ENCODE measurements at regions not wholly inside any gene's neighbourhood (a gene's known extent, or its start where the extent isn't known, plus 50 kb on each side); places are given as distances from the start of the nearest gene placed in this dataset.

DNA sequence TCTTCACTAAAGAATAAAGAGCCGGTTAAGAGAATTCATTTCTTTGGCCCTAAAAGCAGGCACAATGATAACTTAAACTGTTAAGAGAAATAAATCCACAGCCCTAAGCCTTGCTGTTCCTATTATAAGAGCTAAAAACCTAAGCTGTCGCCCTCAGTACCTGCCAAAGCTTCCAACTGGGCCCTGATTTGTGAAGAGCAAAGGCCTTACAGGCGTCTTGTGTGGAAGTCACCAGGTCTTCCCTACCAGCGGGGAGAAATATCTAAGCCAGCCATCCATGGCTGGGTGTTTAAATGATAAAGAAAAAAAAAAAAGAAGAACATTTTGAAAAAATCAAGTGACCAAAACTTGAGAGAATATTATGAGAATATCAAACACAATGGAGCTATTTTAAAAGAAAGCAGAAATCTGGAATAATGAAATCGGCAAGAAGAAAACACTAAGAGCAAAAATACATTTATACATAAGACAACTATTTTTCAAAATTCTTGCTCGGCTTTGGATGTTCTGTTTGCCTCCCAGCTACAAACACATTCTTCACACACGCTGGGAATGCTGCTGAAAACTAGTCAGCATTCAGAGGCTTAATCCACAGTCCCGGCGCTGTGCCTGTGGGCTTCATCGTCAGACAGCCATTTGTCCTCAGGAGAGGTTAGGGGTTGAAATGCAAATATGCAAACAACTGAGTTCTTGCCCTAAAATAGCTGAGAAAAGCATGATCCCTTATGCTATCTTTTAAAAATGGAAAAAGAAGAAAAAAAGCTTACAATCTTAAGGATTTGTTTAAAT lies 89.8 kb upstream of the LSM14A start:
- H3K27me3 ChIP-seq, result peaks cover 5% of the 10 kb centered on the region
- no peaks in the 10 kb centered on the region for H3K9me3 ChIP-seq
- TF ChIP-seq POLR2AphosphoS5 (IDR thresholded peaks at IDR 0.05) (no peak), EP300 (IDR thresholded peaks at IDR 0.05) (no peak), POLR2A (IDR thresholded peaks at IDR 0.05) (no peak)
- TF ChIP-seq, protein P1, sequence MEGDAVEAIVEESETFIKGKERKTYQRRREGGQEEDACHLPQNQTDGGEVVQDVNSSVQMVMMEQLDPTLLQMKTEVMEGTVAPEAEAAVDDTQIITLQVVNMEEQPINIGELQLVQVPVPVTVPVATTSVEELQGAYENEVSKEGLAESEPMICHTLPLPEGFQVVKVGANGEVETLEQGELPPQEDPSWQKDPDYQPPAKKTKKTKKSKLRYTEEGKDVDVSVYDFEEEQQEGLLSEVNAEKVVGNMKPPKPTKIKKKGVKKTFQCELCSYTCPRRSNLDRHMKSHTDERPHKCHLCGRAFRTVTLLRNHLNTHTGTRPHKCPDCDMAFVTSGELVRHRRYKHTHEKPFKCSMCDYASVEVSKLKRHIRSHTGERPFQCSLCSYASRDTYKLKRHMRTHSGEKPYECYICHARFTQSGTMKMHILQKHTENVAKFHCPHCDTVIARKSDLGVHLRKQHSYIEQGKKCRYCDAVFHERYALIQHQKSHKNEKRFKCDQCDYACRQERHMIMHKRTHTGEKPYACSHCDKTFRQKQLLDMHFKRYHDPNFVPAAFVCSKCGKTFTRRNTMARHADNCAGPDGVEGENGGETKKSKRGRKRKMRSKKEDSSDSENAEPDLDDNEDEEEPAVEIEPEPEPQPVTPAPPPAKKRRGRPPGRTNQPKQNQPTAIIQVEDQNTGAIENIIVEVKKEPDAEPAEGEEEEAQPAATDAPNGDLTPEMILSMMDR (IDR thresholded peaks at IDR 0.05), result no peak
- no peaks in the 10 kb centered on the region for H3K4me1 ChIP-seq
- no peak overlapping the region for H3K4me3 ChIP-seq
- no peak for DNase-seq (ENCODE audit: low spot score in 2 of 2)
- H3K27ac ChIP-seq, result no peak overlapping the region
- H3K36me3 ChIP-seq, result no peaks in the 10 kb centered on the region
- WGBS, result 55% methylated on average over 10 of the region's 10 CpGs

DNA sequence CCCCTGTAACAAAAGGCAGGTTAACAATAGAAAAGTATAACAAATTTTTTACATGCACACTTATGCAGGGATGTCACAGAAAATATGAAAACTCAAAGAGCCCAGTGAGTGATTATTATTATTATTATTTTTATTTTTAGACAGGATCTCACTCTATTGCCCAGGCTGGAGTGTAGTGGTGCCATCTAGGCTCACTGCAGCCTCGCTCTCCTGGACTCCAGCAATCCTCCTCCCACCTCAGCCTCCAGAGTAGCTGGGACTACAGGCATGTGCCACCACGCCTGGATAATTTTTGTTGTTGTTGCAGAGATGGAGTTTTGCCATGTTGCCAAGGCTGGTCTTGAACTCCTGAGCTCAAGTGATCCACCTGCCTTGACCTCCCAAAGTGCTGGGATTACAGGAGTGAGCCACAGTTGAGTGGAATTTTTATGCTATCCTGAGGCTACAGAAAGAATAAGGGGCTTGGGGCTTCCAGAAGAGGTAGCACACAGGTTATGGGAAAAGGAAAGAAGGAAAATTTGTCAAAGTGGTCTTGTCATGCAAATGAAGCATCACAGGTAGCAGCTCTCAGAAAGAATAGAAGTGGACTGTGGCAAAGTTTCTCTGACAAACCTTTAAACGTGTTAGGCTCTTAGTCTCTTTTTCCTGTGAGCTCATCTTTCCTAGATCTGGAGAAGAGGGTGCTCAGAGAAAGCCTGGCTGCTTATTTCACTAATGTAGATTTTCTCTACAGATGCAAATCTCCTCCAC lies 87.7 kb upstream of the LSM14A start:
- DNase-seq (ENCODE audit: low spot score in 2 of 2), result no peak
- H3K27ac ChIP-seq, result no peak overlapping the region
- WGBS, result 57% methylated on average over 3 of the region's 3 CpGs
- H3K4me3 ChIP-seq, result no peak overlapping the region
- no peaks in the 10 kb centered on the region for H3K4me1 ChIP-seq
- peaks cover 5% of the 10 kb centered on the region for H3K27me3 ChIP-seq
- no peaks in the 10 kb centered on the region for H3K9me3 ChIP-seq
- TF ChIP-seq, protein P1 (IDR thresholded peaks at IDR 0.05), result no peak
- no peak for TF ChIP-seq POLR2AphosphoS5 (IDR thresholded peaks at IDR 0.05)
- no peak for TF ChIP-seq POLR2A (IDR thresholded peaks at IDR 0.05)
- no peak for TF ChIP-seq EP300 (IDR thresholded peaks at IDR 0.05)
- no peaks in the 10 kb centered on the region for H3K36me3 ChIP-seq

DNA sequence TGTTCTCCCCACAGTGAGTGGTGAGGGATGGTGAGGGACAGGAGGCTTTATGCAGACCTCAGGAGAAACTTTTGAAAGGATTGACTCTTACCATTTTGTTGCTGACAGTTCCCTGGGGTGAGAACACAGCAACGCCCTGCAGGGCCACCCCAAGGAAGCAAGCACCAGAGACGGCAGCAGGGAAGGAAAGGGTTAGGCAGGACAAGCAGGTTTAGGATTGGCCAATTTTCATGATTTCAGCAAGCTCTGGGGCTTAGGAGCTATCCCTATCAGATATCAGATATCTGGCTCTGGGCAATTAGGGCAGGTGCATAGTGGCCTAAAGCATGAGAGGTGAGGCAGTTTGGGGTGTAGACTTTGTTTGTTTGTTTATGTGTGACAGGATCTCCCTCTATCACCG lies 87.0 kb upstream of the LSM14A start:
- Histone ChIP-seq H3K36me3 (no peaks in the 10 kb centered on the region), H3K9me3 (no peaks in the 10 kb centered on the region), H3K27ac (no peak overlapping the region), H3K4me3 (no peak overlapping the region), H3K4me1 (no peaks in the 10 kb centered on the region), H3K27me3 (peaks cover 5% of the 10 kb centered on the region)
- DNase-seq (ENCODE audit: low spot score in 2 of 2), result no peak
- TF ChIP-seq, protein P1 (IDR thresholded peaks at IDR 0.05), result no peak
- TF ChIP-seq POLR2AphosphoS5 (IDR thresholded peaks at IDR 0.05) (no peak), EP300 (IDR thresholded peaks at IDR 0.05) (no peak), POLR2A (IDR thresholded peaks at IDR 0.05) (no peak)
- 54% methylated on average over 3 of the region's 3 CpGs for WGBS

DNA sequence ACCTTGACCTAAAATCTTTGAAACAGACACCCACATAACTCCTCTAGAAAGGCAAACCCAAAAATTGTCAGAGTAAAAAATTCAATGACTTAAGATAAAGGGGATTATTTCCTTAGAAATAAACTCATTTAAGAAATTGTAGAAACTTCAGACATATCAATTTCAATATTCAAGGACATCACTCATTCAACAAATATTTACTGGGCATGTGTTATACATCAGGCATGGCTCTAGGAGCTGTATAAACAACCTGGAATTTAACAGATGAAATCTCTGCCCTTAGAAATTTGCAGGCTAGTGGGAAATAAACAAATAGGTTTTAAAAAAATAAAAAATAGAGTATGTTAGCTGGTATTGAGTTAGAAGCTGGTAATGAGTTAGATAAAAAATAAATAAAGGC lies 84.0 kb upstream of the LSM14A start:
- H3K9me3 ChIP-seq, result no peaks in the 10 kb centered on the region
- no peak for TF ChIP-seq POLR2A (IDR thresholded peaks at IDR 0.05)
- peaks cover 9% of the 10 kb centered on the region for H3K27me3 ChIP-seq
- no peak overlapping the region for H3K4me3 ChIP-seq
- no peaks in the 10 kb centered on the region for H3K4me1 ChIP-seq
- DNase-seq (ENCODE audit: low spot score in 2 of 2), result no peak
- H3K27ac ChIP-seq, result no peak overlapping the region
- no peaks in the 10 kb centered on the region for H3K36me3 ChIP-seq

DNA sequence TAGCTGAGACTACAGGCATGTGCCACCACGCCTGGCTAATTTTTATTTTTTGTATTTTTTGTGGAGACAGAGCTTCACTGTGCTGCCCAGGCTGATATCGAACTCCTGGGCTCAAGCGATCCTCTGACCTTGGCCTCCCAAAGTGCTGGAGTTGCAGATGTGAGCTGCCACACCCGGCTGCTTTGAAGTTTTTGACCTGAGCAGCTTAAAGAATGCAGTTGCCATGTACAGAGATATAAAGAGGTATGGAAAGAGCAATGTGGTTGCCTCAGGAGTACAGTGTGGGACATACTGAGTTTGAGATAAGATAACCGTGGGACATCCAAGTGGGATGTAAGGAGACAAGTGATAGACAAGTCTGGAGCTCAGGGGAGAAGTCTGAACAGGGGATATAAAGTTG lies 82.7 kb upstream of the LSM14A start:
- DNase-seq (ENCODE audit: low spot score in 2 of 2), result no peak
- WGBS, result 87% methylated on average over 5 of the region's 5 CpGs
- Histone ChIP-seq H3K27ac (no peak overlapping the region), H3K9me3 (no peaks in the 10 kb centered on the region), H3K4me3 (no peak overlapping the region), H3K36me3 (no peaks in the 10 kb centered on the region), H3K27me3 (peaks cover 7% of the 10 kb centered on the region), H3K4me1 (no peaks in the 10 kb centered on the region)
- TF ChIP-seq POLR2AphosphoS5 (IDR thresholded peaks at IDR 0.05) (no peak), EP300 (IDR thresholded peaks at IDR 0.05) (no peak), POLR2A (IDR thresholded peaks at IDR 0.05) (no peak)
- TF ChIP-seq, protein P1 (IDR thresholded peaks at IDR 0.05), result no peak

Measured in suprapubic skin (tissue), 4 donors.